ENCODE measurements at regions not wholly inside any gene's neighbourhood (a gene's known extent, or its start where the extent isn't known, plus 50 kb on each side); places are given as distances from the start of the nearest gene placed in this dataset.
"Not testable (repeated sequence)": the region's sequence is repeated elsewhere in the genome, so short reads cannot be mapped to it uniquely, and the experiment has no call there.

- no peak for DNase-seq
Measured at GRCh38 chr4:153079857-153080391, 124.3 kb upstream of the TRIM2 start.

GRCh38 chr4:153081006-153081580 lies 123.2 kb upstream of the TRIM2 start:
- DNase-seq = no peak

DNA sequence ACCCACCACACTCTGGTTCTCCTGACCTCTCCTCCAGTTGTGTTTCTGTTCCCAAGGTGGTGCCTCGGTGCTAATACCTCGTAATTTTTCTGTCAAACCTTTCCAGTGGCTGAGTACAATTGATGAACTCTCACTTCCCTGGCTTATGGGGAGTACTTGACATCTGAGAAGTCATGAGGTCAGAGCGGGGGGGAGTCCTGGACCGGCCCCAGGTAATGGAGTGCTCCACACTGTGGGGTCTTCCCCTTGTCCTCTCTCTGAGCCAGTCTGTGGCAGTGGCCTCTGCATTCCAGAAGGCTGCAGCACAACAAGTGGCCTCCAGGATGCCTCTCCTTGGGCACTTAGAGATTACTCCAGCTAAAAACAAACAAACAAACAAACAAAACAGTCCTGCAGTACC lies 122.5 kb upstream of the TRIM2 start:
- no peak for DNase-seq

DNA sequence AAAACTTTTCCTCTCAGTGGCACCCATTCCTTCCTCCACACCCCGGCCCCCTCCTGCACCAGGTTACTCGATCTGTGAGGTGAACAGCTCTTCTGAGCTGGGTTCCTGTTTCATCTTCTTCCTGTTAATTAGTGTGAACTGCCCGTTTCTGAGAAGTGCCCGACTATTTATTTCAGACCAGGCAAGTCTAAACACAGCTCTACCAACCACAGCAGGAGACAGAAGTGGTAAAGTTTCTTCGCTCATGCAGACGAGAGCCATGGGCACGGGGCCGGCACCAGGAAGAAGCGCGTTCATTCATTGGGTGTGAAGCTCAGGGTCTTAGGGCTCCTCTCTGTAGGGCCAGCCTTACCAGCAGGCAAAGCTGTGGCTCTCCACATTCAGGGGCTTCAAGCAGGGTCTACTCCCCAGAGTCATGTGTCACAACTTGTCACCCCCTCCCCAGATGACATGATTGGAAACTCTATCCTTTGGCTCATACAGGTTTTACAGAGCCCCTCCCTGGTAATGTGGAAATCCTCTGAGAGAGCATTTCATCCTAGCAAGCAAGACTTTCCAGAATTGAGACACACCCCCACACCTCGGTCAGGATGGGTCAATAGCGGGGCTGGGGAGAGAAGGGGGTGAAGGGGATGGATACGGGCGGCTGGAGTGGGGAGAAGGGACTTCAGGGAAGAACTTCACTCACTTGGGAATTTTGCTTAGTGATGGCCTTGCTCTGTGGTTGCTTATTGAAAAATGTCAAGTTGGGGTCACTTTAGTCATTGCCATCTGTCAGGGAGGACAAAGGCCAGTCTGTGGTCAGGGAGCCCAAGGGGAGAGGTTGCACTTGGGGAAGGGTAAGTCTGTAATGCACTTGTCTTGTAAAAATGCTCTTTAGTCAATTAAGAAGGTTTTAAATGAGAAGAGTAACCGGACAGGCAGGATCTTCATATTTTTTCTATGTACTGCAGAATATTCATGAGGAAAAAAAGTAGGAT lies 121.6 kb upstream of the TRIM2 start:
- no peak for DNase-seq

DNA sequence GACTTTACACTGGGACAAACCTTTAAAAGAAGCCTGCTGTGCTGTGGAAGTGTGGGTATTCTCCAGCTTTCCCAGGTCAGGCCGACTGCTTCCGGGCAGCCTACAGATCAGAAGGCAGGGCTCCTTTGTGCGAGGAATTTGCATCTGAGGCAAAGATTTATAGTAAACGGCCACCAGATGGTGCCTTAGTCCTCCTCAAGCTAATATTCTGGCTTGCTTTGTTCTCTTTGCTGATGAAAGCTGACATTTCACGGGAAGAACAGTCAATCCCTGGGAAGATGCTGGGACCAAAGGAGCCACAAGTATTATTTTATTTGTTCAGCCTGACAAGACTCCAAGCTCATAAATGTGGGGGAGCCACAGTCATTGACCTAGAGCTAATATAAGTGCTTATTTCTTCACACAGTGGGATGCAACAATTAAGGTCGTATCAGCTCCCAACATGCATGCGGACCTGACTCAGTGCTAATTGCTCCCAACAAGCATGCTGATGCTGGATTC lies 120.7 kb upstream of the TRIM2 start:
- DNase-seq = peak; percentile 44 to 52

GRCh38 chr4:153084224-153084979 lies 119.8 kb upstream of the TRIM2 start:
- no peak for DNase-seq

GRCh38 chr4:153084980-153085630 lies 119.1 kb upstream of the TRIM2 start:
- peak; percentile 93 to 94 for DNase-seq

DNA sequence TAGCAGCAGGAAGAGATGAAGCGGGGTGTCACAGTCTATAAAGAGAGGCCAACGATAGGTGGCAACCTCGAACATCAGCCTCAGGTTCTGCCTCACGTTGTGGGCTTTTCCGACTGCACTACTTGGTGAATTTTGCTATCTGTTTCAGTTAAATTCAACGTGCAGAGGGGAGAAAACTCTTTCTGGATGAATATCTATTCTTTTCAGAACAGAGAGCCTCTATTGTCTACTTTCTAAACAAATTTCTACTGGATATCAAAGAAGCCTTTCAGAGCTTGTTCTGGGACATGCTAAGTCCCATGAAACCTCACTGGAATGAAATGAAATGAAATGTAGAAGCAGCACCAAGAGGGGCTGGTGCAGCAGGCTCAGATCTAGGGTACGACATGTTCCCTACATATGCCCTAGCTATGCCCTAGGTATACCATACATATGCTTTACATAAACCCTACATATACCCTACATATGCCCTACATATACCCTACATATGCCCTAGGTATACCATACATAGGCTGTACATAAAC lies 116.5 kb upstream of the TRIM2 start:
- DNase-seq = no peak

DNA sequence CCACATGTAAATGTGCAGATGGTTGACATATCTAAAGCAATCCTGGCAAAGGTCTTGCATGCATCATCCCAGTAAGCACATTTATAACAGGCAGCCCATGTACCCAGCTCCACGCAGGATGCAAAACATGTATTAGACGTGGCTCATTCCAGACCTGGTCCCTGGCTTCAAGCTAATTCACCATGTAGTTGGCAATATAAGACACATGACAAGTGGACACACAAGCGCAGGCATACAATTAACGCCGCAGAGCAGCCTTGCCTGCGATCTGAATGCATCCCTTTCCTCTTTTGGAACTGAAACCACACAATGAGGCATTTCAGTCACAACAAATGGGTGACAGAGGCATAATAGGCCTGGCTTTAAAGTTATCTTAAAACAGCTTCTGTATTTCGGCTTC lies 114.5 kb upstream of the TRIM2 start:
- no peak for DNase-seq

GRCh38 chr4:153090181-153090580 lies 114.1 kb upstream of the TRIM2 start:
- no peak for DNase-seq

GRCh38 chr4:153090670-153091385 lies 113.4 kb upstream of the TRIM2 start:
- DNase-seq = no peak

DNA sequence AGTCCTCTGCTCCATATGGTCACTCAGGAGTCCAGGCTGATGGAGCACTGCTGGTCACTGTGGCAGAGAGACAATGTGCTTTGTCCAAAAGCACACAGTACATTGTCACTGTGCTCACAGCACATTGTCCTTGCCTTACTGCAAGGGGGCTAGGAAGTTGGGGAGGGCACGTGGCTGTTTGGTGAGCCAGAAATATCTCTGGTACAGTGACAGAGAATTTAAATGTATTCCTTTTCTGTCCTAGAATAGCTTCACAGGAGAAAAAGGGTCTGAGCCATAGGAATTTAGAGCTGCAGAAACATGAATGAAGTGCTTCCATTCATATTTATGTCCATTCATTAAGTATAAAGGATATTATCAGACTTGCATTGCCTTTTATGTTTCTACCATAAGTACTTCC lies 110.8 kb upstream of the TRIM2 start:
- DNase-seq = no peak

DNA sequence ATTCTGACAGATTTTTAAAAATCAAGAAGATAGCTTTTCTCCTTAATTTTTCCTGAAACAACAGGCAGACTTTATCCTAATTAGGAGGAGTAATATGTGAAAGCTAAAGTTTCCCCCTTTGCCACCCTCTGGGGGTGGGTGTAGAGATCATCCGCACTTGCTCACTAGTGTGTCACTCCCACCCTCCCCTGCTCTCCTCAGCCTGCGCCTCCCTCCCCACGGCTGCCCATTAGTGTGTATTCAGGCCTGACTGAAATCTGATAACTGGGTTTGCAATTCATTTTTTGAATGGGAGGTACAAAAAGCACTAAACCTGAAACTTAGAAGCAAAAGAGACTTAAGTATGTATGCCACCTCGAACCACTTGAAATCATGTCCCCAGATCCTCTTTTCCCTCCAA lies 110.4 kb upstream of the TRIM2 start:
- DNase-seq = no peak

- no peak for DNase-seq
Measured at GRCh38 chr4:153094435-153094834, 109.8 kb upstream of the TRIM2 start.

GRCh38 chr4:153095448-153096204 lies 108.6 kb upstream of the TRIM2 start:
- DNase-seq = no peak

GRCh38 chr4:153096344-153096743 lies 107.9 kb upstream of the TRIM2 start:
- DNase-seq = no peak

DNA sequence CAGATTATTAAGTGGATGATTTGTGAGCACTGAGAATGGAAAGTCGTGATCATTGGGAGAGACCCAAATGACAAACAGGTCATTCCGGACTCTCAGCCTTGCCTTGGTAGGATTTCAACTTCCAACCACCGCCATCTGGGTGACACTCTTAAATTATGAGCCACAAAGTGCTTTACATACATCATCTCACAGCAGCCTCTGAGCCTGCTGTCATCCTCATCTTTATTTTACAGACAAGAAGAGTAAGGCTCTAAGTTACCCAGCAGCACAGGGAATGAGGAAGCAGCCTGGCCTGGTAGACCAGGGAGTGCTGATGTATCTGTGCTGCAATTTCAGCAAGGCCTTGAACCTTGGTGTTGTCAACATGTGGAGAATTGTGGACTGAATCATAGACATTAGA lies 105.8 kb upstream of the TRIM2 start:
- DNase-seq = no peak

- no peak for DNase-seq
Measured at GRCh38 chr4:153099391-153100140, 104.7 kb upstream of the TRIM2 start.

DNA sequence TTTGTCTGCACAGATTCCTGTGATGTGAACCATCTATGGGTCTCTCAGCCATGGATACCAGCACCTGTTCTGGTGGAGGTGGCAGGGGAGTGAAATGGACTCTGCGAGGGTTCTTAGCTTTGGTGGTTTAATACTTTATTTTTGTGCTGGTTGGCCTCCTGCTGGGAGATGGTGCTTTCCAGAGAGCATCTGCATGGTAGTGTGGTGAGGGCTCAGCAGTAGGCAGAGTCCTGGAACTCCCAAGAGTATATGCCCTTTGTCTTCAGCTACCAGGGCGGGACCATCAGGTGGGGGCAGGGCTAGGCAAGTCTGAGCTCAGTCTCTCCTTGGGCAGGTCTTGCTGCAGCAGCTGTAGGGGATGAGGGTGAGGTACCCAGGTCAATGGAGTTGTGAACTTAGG lies 97.5 kb upstream of the TRIM2 start:
- not testable (repeated sequence) for DNase-seq

DNA sequence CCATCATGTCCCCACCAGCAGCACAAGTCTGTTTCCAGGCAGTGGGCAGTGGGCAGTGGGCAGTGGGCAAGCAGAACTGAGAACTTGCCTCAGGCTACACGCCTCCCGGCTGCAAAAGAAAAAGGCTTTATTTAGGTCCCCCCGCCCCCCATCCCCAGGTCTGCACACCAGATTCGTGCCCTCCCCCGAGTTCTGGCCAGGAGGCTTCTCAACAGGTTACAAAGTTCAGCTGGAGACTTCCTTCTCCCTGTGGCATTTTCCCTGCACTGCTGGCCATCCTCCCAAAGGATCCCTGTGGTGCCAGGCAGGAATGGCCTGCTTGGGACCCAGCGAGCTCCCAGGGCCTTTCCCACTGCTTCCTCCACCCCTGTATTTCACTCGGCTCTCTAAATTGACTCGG lies 97.0 kb upstream of the TRIM2 start:
- no peak for DNase-seq
